HepG2 (cell line): ENCODE measurements at regions not wholly inside any gene's neighbourhood (a gene's known extent, or its start where the extent isn't known, plus 50 kb on each side); places are given as distances from the start of the nearest gene placed in this dataset.

ENCODE experiments used
- ATAC-seq: fragments of 200-7000 bp; cut with Tn5 transposase; 3 replicates; pipeline ENCODE4 v1.9.1; 2020; ENCODE audit warnings: mild to moderate bottlenecking, moderate library complexity
- BruUV-seq: library from RNA; stranded (reverse); fragments of 400-500 nt; replicated peaks from 2 replicates; lab custom pipeline; 2021; lab: Mats Ljungman, UMichigan
- CTCF ChIA-PET: fragments of 300-600 bp; formaldehyde crosslinking; extraction: SDS; loops from one replicate; lab custom pipeline; 2021; ENCODE audit warnings: low total read pairs, inconsistent platforms, low intra/inter-chr PET ratio; lab: Yijun Ruan, JAX
- POLR2A ChIA-PET: fragments of 350-600 bp; sonication (Branson Sonifier 250); formaldehyde crosslinking; loops from one replicate; lab custom pipeline; 2020; ENCODE audit warnings: antibody characterized with exemption, inconsistent platforms; lab: Yijun Ruan, JAX
- DNase-seq: peaks from one replicate; pipeline ENCODE4 v3.0.0-alpha.2; 2015; ENCODE audit warnings: low spot score
- FAIRE-seq: peaks from 3 replicates; lab custom pipeline; 2011; peaks lifted over from hg19 to GRCh38; lab: Jason Lieb, UNC
- H2AFZ ChIP-seq: one replicate; pipeline ENCODE4 v1.6.1; 2011; ENCODE audit warnings: low read length, inconsistent platforms
- H3K27ac ChIP-seq: fragments of 300-600 bp; 3 replicates; pipeline ENCODE4 v1.8.0; 2011; ENCODE audit warnings: mixed run types, mild to moderate bottlenecking, mixed read lengths, low read length, inconsistent platforms; ENCODE audit not compliant: insufficient read depth; ENCODE audit errors: extremely low read length
- H3K27me3 ChIP-seq, 2 experiments: fragments of 200-600 bp in 1 of 2; 2 replicates in 1 of 2; 3 replicates in 1 of 2; pipeline versions ENCODE4 v1.6.0 to v1.8.0; 2011; ENCODE audit warnings: low read length in 2 of 2, mild to moderate bottlenecking in 2 of 2, moderate library complexity in 2 of 2, inconsistent platforms in 1 of 2; ENCODE audit not compliant: insufficient read depth in 2 of 2, control insufficient read depth in 1 of 2
- H3K36me3 ChIP-seq, 2 experiments: fragments of 200-600 bp in 1 of 2; replicated peaks in 1 of 2; 2 replicates in 1 of 2; 3 replicates in 1 of 2; pipeline versions ENCODE4 v1.5.1 to v1.8.0; 2011; ENCODE audit warnings: low read length in 2 of 2, inconsistent platforms in 1 of 2; ENCODE audit not compliant: insufficient read depth in 2 of 2, control insufficient read depth in 1 of 2
- H3K4me1 ChIP-seq: 2 replicates; pipeline ENCODE4 v1.5.1; 2012; ENCODE audit warnings: low read length, inconsistent platforms; ENCODE audit not compliant: insufficient read depth
- H3K4me2 ChIP-seq: 2 replicates; pipeline ENCODE4 v1.6.0; 2011; ENCODE audit warnings: low read depth, low read length, inconsistent platforms
- H3K4me3 ChIP-seq, 3 experiments: fragments of 200-600 bp in 1 of 3; sonication (generic), shearing (Covaris generic) in 1 of 3; replicated peaks in 1 of 3; 2 replicates each; pipeline ENCODE4 v1.5.1; 2011 to 2016; ENCODE audit warnings: low read length in 3 of 3, inconsistent platforms in 2 of 3, low read depth in 2 of 3, mild to moderate bottlenecking in 2 of 3, control low read depth in 1 of 3, mixed read lengths in 1 of 3; ENCODE audit not compliant: insufficient read depth in 1 of 3
- H3K79me2 ChIP-seq: one replicate; pipeline ENCODE4 v1.6.1; 2011; ENCODE audit warnings: low read length, inconsistent platforms; ENCODE audit not compliant: insufficient read depth
- H3K9ac ChIP-seq: 2 replicates; pipeline ENCODE4 v1.6.0; 2011; ENCODE audit warnings: mild to moderate bottlenecking, low read depth, low read length, inconsistent platforms; ENCODE audit not compliant: insufficient read depth
- H3K9me3 ChIP-seq: 2 replicates; pipeline ENCODE4 v1.5.1; 2012; ENCODE audit warnings: mild to moderate bottlenecking, low read length
- H4K20me1 ChIP-seq: 2 replicates; pipeline ENCODE4 v1.6.0; 2011; ENCODE audit warnings: inconsistent platforms, mild to moderate bottlenecking, low read length, moderate library complexity; ENCODE audit not compliant: insufficient read depth
- E2F2 ChIP-seq: sonication (generic); formaldehyde crosslinking; IDR thresholded peaks from 2 replicates; pipeline ENCODE4 v1.4.0; 2020; ENCODE audit warnings: missing genetic modification reagents, borderline replicate concordance
- FOSL2 ChIP-seq: sonication (generic); formaldehyde crosslinking; IDR thresholded peaks from 2 replicates; pipeline ENCODE4 v1.4.0; 2020; ENCODE audit warnings: missing genetic modification reagents
- ONECUT2 ChIP-seq: sonication (generic); formaldehyde crosslinking; IDR thresholded peaks from 2 replicates; pipeline ENCODE4 v1.4.0; 2020; ENCODE audit warnings: missing genetic modification reagents
- PCBP2 ChIP-seq: fragments of 200-400 bp; formaldehyde crosslinking; optimal IDR thresholded peaks from 2 replicates; pipeline ENCODE3; 2018; ENCODE audit warnings: low read length, low read depth; ENCODE audit not compliant: poor library complexity, severe bottlenecking
- SRF ChIP-seq: IDR thresholded peaks from 2 replicates; pipeline ENCODE4 v1.6.1; 2011; ENCODE audit warnings: mild to moderate bottlenecking, low read depth, low read length, moderate library complexity
- THAP9 ChIP-seq: sonication (generic); formaldehyde crosslinking; IDR thresholded peaks from 2 replicates; pipeline ENCODE4; 2020; ENCODE audit warnings: missing genetic modification reagents, mild to moderate bottlenecking, borderline replicate concordance
- THRA ChIP-seq: sonication (generic); formaldehyde crosslinking; IDR thresholded peaks from 2 replicates; pipeline ENCODE4 v1.4.0; 2020; ENCODE audit warnings: missing genetic modification reagents, borderline replicate concordance
- TOE1 ChIP-seq: sonication (generic); formaldehyde crosslinking; IDR thresholded peaks from 2 replicates; pipeline ENCODE4 v1.4.0; 2020; ENCODE audit warnings: mild to moderate bottlenecking, missing genetic modification reagents
- TSC22D2 ChIP-seq: sonication (generic); formaldehyde crosslinking; IDR thresholded peaks from 2 replicates; pipeline ENCODE4 v1.5.1; 2020; ENCODE audit warnings: missing genetic modification reagents, mild to moderate bottlenecking, borderline replicate concordance
- ZNF253 ChIP-seq: sonication (generic); formaldehyde crosslinking; IDR thresholded peaks from 2 replicates; pipeline ENCODE4 v1.8.0; 2022; ENCODE audit warnings: mild to moderate bottlenecking, missing genetic modification reagents, borderline replicate concordance
- ZNF264 ChIP-seq: sonication (generic); formaldehyde crosslinking; IDR thresholded peaks from 2 replicates; pipeline ENCODE4 v1.4.0; 2020; ENCODE audit warnings: missing genetic modification reagents
- ZNF30 ChIP-seq: sonication (generic); formaldehyde crosslinking; IDR thresholded peaks from 2 replicates; pipeline ENCODE4 v1.5.0; 2020; ENCODE audit warnings: mild to moderate bottlenecking, missing genetic modification reagents
- ZNF619 ChIP-seq: sonication (generic); formaldehyde crosslinking; IDR thresholded peaks from 2 replicates; pipeline ENCODE4 v1.4.0; 2020; ENCODE audit warnings: mild to moderate bottlenecking, missing genetic modification reagents
- ZNF790 ChIP-seq: sonication (generic); formaldehyde crosslinking; IDR thresholded peaks from 2 replicates; pipeline ENCODE4 v1.8.0; 2022; ENCODE audit warnings: missing genetic modification reagents, mild to moderate bottlenecking, borderline replicate concordance
- WGBS: methylation state at CpG from one replicate; pipeline ENCODE4 v1.1.6; 2017; ENCODE audit warnings: low lambda C conversion rate; 5-methylcytosine and 5-hydroxymethylcytosine counted together
- in situ Hi-C: cut with HindIII; loops from 2 replicates; pipeline ENCODE4 v1.10.0; 2017; ENCODE audit warnings: low pct_unique_long_range_greater_than_20kb; ENCODE audit not compliant: extremely low pct_ligation_motif_present
- intact Hi-C: fragments of 100-400 bp; cut with micrococcal nuclease; formaldehyde crosslinking; loops from one replicate; pipeline ENCODE4 v1.10.0; 2022; ENCODE audit not compliant: unreplicated experiment

- H3K9ac ChIP-seq, result no peak overlapping the region
- intact Hi-C loops, result no loop called here
- no peak overlapping the region for H3K4me3 ChIP-seq
- no peaks in the 10 kb centered on the region for H4K20me1 ChIP-seq
- no peak for ATAC-seq
- no peak for DNase-seq
- no peak overlapping the region for H2AFZ ChIP-seq
- no peak for FAIRE-seq
- H3K79me2 ChIP-seq, result no peaks in the 10 kb centered on the region
- H3K4me1 ChIP-seq, result no peaks in the 10 kb centered on the region
- no peak overlapping the region for H3K4me2 ChIP-seq
- H3K9me3 ChIP-seq, result no peaks in the 10 kb centered on the region
- in situ Hi-C loops, result no loop called here
- TF ChIP-seq ZNF790 (CRISPR knock-in tag), result no peak
- TF ChIP-seq PCBP2, result no peak
- no peak for TF ChIP-seq TOE1 (CRISPR knock-in tag)
- no peak for TF ChIP-seq TSC22D2 (CRISPR knock-in tag)
- no peak for TF ChIP-seq ZNF30 (CRISPR knock-in tag)
- TF ChIP-seq ONECUT2, result no peak
- no peak for TF ChIP-seq ZNF264 (CRISPR knock-in tag)
- TF ChIP-seq SRF, result no peak
- POLR2A ChIA-PET, result no interaction called here
- no peaks in the 10 kb centered on the region for H3K27me3 ChIP-seq
- H3K36me3 ChIP-seq, result no peaks in the 10 kb centered on the region
- no peak overlapping the region for H3K27ac ChIP-seq
- WGBS, result 35% methylated on average over 6 of the region's 12 CpGs
- CTCF ChIA-PET, result no interaction called here
- no TSS peak for BruUV-seq
Measured at GRCh38 chr12:77559400-77560074, 271.2 kb upstream of the NAV3 start.

- Histone ChIP-seq H3K36me3 (no peaks in the 10 kb centered on the region), H3K79me2 (no peaks in the 10 kb centered on the region), H3K9ac (no peak overlapping the region), H3K4me3 (no peak overlapping the region), H3K27ac (no peak overlapping the region), H2AFZ (no peak overlapping the region), H3K27me3 (no peaks in the 10 kb centered on the region), H3K4me1 (no peaks in the 10 kb centered on the region), H4K20me1 (no peaks in the 10 kb centered on the region), H3K9me3 (no peaks in the 10 kb centered on the region), H3K4me2 (no peak overlapping the region)
- ChIA-PET POLR2A (no interaction called here), CTCF (no interaction called here)
- BruUV-seq, result no TSS peak
- WGBS, result 8% methylated on average over 4 of the region's 4 CpGs
- FAIRE-seq, result no peak
- no peak for DNase-seq
- in situ Hi-C loops (no loop called here), intact Hi-C loops (no loop called here)
- no peak for ATAC-seq
- TF ChIP-seq E2F2 (CRISPR knock-in tag), result no peak
- no peak for TF ChIP-seq ZNF253 (CRISPR knock-in tag)
- TF ChIP-seq ZNF619 (CRISPR knock-in tag), result no peak
- TF ChIP-seq THRA, result no peak
- TF ChIP-seq FOSL2 (CRISPR knock-in tag), result no peak
- no peak for TF ChIP-seq THAP9 (CRISPR knock-in tag)
Measured at GRCh38 chr12:77555074-77555473, 275.6 kb upstream of the NAV3 start.
